ENCODE measurements at regions not wholly inside any gene's neighbourhood (a gene's known extent, or its start where the extent isn't known, plus 50 kb on each side); places are given as distances from the start of the nearest gene placed in this dataset.

DNA sequence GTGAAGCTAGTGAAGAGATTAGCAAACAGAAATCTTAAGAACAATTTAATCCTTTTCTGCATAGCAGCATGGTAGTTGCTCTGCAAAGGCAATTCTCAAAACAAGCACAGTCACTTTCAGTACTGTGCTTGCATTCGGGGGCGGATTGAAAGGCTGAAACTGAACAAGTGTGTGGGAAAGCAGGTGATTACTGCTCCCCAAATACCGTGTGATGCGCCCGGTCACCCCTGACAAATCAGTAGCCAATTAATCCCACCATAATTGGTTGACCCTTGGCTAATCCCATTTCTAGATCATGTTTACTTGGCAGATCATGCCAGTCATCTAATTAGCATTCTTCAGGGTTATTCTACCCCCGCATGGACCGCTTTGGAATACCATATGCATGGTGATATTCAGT, 76.5 kb upstream of the ADRB1 start:
- CTCF ChIA-PET, result no interaction called here

GRCh38 chr10:113970641-113971040, 73.0 kb upstream of the ADRB1 start:
- Histone ChIP-seq H3K27me3 (ENCODE audit: insufficient read depth, low read length, poor library complexity, severe bottlenecking) (no peaks in the 10 kb centered on the region), H3K4me1 (ENCODE audit: insufficient read depth, low read length) (no peaks in the 10 kb centered on the region), H3K9me3 (ENCODE audit: low read length) (no peaks in the 10 kb centered on the region), H3K4me3 (ENCODE audit: low read length) (no peak overlapping the region), H3K27ac (ENCODE audit: low read depth, low read length) (no peak overlapping the region), H3K36me3 (ENCODE audit: insufficient read depth, low read length) (no peaks in the 10 kb centered on the region)
- POLR2A ChIA-PET, result no interaction called here
- H3K9me3 Mint-ChIP-seq, result peaks cover 4 to 10% (median 7%) of the 10 kb centered on the region in 5 donors
- no peak overlapping the region for H3K4me3 Mint-ChIP-seq
- CTCF ChIA-PET, result no interaction called here
- no peaks in the 10 kb centered on the region for H3K4me1 Mint-ChIP-seq
- H3K27me3 Mint-ChIP-seq, result peaks cover 3 to 9% of the 10 kb centered on the region in 2 donors
- H3K36me3 Mint-ChIP-seq, result peaks cover 0 to 19% (median 1%) of the 10 kb centered on the region in 3 donors
- no peak for DNase-seq
- H3K27ac Mint-ChIP-seq, result no peak overlapping the region

More for the DNA sequence above, 76.5 kb upstream of the ADRB1 start:
- Mint-ChIP-seq H3K4me3 (no peak overlapping the region), H3K9me3 (peaks cover 6 to 12% (median 7%) of the 10 kb centered on the region in 5 donors), H3K36me3 (peaks cover 0 to 15% (median 1%) of the 10 kb centered on the region in 3 donors), H3K27me3 (no peaks in the 10 kb centered on the region), H3K27ac (no peak overlapping the region), H3K4me1 (peaks cover 9 to 13% (median 11%) of the 10 kb centered on the region in 3 donors)
- H3K27ac ChIP-seq (ENCODE audit: low read depth, low read length), result no peak overlapping the region
- H3K4me1 ChIP-seq (ENCODE audit: insufficient read depth, low read length), result peaks cover 12% of the 10 kb centered on the region
- no peaks in the 10 kb centered on the region for H3K27me3 ChIP-seq (ENCODE audit: insufficient read depth, low read length, poor library complexity, severe bottlenecking)
- POLR2A ChIA-PET, result no interaction called here
- H3K36me3 ChIP-seq (ENCODE audit: insufficient read depth, low read length), result no peaks in the 10 kb centered on the region
- H3K4me3 ChIP-seq (ENCODE audit: low read length), result no peak overlapping the region
- no peak for DNase-seq
- no peaks in the 10 kb centered on the region for H3K9me3 ChIP-seq (ENCODE audit: low read length)

DNA sequence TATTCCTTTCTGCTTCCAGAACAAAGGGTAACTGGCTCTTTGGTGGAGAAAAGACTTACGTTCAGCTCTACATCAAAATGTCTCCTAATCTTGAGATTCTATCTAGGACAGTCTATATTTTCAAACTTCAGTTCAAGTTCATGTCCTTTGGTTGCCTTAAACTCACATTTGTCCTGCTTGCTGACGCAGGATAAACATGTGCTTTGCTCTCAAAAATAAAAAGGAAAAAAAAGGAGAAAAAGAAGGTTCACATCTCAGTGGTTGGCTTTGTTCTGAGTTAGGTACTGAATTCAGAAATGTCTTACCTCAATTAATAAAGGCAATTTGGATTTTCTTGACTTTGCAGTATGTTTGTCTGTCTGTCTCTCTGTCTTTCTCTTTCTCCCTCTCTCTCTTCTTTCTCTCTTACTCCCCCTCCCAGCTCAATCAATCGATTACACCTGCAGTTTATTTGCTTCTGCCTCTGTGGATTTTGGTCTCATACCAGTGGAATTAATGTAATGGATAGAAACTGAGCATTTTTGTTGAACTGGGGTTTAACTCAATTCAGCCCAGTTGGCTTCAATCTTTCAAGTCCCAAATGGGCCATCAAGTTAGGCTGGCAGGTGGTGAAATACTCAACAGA, 72.2 kb upstream of the ADRB1 start:
- H3K27ac Mint-ChIP-seq, result no peak overlapping the region
- Histone ChIP-seq H3K4me1 (ENCODE audit: insufficient read depth, low read length) (no peaks in the 10 kb centered on the region), H3K27ac (ENCODE audit: low read depth, low read length) (no peak overlapping the region), H3K27me3 (ENCODE audit: insufficient read depth, low read length, poor library complexity, severe bottlenecking) (no peaks in the 10 kb centered on the region), H3K36me3 (ENCODE audit: insufficient read depth, low read length) (no peaks in the 10 kb centered on the region), H3K4me3 (ENCODE audit: low read length) (no peak overlapping the region), H3K9me3 (ENCODE audit: low read length) (no peaks in the 10 kb centered on the region)
- H3K4me1 Mint-ChIP-seq, result no peaks in the 10 kb centered on the region
- CTCF ChIA-PET, result no interaction called here
- peaks cover 3 to 17% of the 10 kb centered on the region in 2 donors for H3K27me3 Mint-ChIP-seq
- H3K36me3 Mint-ChIP-seq, result peaks cover 0 to 19% (median 1%) of the 10 kb centered on the region in 3 donors
- no peak overlapping the region for H3K4me3 Mint-ChIP-seq
- H3K9me3 Mint-ChIP-seq, result peaks cover 4 to 10% (median 7%) of the 10 kb centered on the region in 5 donors
- no peak for DNase-seq
- POLR2A ChIA-PET, result no interaction called here

DNA sequence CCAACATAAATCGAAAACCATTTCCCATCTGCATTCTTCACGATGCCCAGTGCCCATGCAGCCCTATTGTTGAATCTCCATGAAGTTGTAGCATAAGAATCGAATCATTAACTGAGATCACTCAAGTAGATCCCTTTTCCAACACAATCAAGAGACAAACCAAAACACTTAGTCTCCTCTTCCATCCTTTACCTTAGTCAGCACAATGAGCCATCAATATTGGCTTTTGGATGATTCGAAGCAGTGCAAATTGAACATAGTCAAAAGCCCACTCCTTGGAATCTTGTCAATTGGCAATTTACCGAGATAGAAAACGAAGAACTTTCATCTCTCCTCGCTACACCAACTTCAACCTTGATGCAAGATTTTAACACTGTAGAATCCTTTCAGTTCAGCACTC, 66.5 kb upstream of the ADRB1 start:
- POLR2A ChIA-PET, result no interaction called here
- DNase-seq, result no peak
- peaks cover 0 to 4% (median 0%) of the 10 kb centered on the region in 3 donors for H3K36me3 Mint-ChIP-seq
- H3K4me3 Mint-ChIP-seq, result no peak overlapping the region
- H3K9me3 Mint-ChIP-seq, result peaks cover 0 to 1% (median 0%) of the 10 kb centered on the region in 5 donors
- Histone ChIP-seq H3K9me3 (ENCODE audit: low read length) (no peaks in the 10 kb centered on the region), H3K36me3 (ENCODE audit: insufficient read depth, low read length) (no peaks in the 10 kb centered on the region), H3K4me1 (ENCODE audit: insufficient read depth, low read length) (no peaks in the 10 kb centered on the region), H3K4me3 (ENCODE audit: low read length) (no peak overlapping the region), H3K27me3 (ENCODE audit: insufficient read depth, low read length, poor library complexity, severe bottlenecking) (no peaks in the 10 kb centered on the region), H3K27ac (ENCODE audit: low read depth, low read length) (no peak overlapping the region)
- CTCF ChIA-PET, result no interaction called here
- H3K27me3 Mint-ChIP-seq, result peaks cover 8 to 17% of the 10 kb centered on the region in 2 donors
- no peak overlapping the region for H3K27ac Mint-ChIP-seq
- peaks cover 0 to 5% (median 3%) of the 10 kb centered on the region in 3 donors for H3K4me1 Mint-ChIP-seq

- H3K9me3 ChIP-seq (ENCODE audit: low read length), result no peaks in the 10 kb centered on the region
- H3K36me3 Mint-ChIP-seq, result peaks cover 0 to 4% (median 0%) of the 10 kb centered on the region in 3 donors
- peaks cover 7 to 14% of the 10 kb centered on the region in 2 donors for H3K27me3 Mint-ChIP-seq
- H3K4me3 Mint-ChIP-seq, result no peak overlapping the region
- no peak overlapping the region for H3K27ac ChIP-seq (ENCODE audit: low read depth, low read length)
- CTCF ChIA-PET, result no interaction called here
- H3K36me3 ChIP-seq (ENCODE audit: insufficient read depth, low read length), result no peaks in the 10 kb centered on the region
- no peaks in the 10 kb centered on the region for H3K27me3 ChIP-seq (ENCODE audit: insufficient read depth, low read length, poor library complexity, severe bottlenecking)
- peaks cover 0 to 1% (median 0%) of the 10 kb centered on the region in 5 donors for H3K9me3 Mint-ChIP-seq
- DNase-seq, result no peak
- no peak overlapping the region for H3K4me3 ChIP-seq (ENCODE audit: low read length)
- POLR2A ChIA-PET, result no interaction called here
- no peak overlapping the region for H3K27ac Mint-ChIP-seq
- H3K4me1 ChIP-seq (ENCODE audit: insufficient read depth, low read length), result peaks cover 10% of the 10 kb centered on the region
- peaks cover 11 to 15% (median 14%) of the 10 kb centered on the region in 3 donors for H3K4me1 Mint-ChIP-seq
These were observed 64.9 kb upstream of the ADRB1 start for GRCh38 chr10:113978802-113979201.

DNA sequence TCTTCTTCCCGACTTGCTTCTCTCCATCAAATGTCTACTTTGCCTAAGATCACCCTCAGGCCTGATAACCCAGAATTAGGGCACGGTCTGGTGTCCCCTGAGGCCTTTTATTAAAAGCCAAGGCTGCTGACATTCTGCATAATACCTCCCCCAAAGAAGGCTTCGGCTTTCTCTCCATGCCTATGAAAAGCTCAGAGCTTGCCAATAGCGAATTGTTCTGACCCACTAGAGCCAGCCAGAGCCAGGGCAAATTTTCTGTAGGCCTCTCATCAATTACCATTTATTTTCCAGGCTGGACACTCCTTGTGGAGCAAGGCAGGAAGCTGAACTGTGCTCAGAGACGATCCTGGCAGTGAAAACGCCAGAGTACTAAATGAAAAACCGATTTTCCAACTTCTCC, 64.3 kb upstream of the ADRB1 start:
- Mint-ChIP-seq H3K27ac (no peak overlapping the region), H3K4me1 (peaks cover 13 to 18% (median 17%) of the 10 kb centered on the region in 3 donors), H3K9me3 (peaks cover 0 to 1% (median 0%) of the 10 kb centered on the region in 5 donors), H3K36me3 (peaks cover 0 to 4% (median 0%) of the 10 kb centered on the region in 3 donors), H3K4me3 (no peak overlapping the region), H3K27me3 (peaks cover 7 to 12% of the 10 kb centered on the region in 2 donors)
- no peaks in the 10 kb centered on the region for H3K9me3 ChIP-seq (ENCODE audit: low read length)
- CTCF ChIA-PET, result no interaction called here
- POLR2A ChIA-PET, result no interaction called here
- no peak for DNase-seq
- no peaks in the 10 kb centered on the region for H3K27me3 ChIP-seq (ENCODE audit: insufficient read depth, low read length, poor library complexity, severe bottlenecking)
- H3K4me1 ChIP-seq (ENCODE audit: insufficient read depth, low read length), result peaks cover 13% of the 10 kb centered on the region
- no peak overlapping the region for H3K4me3 ChIP-seq (ENCODE audit: low read length)
- no peak overlapping the region for H3K27ac ChIP-seq (ENCODE audit: low read depth, low read length)
- no peaks in the 10 kb centered on the region for H3K36me3 ChIP-seq (ENCODE audit: insufficient read depth, low read length)

GRCh38 chr10:113980408-113981087, 63.1 kb upstream of the ADRB1 start:
- H3K9me3 ChIP-seq (ENCODE audit: low read length), result no peaks in the 10 kb centered on the region
- no peaks in the 10 kb centered on the region for H3K9me3 Mint-ChIP-seq
- H3K36me3 Mint-ChIP-seq, result no peaks in the 10 kb centered on the region
- H3K27me3 ChIP-seq (ENCODE audit: insufficient read depth, low read length, poor library complexity, severe bottlenecking), result no peaks in the 10 kb centered on the region
- no peak overlapping the region for H3K27ac ChIP-seq (ENCODE audit: low read depth, low read length)
- ChIA-PET CTCF (interaction anchor here (1.0 to 1.1 kb wide), 2 partner anchors 10 to 19 kb away, joined by 3 read pairs; no protein-coding TSS in a partner anchor), POLR2A (no interaction called here)
- no peak for DNase-seq
- H3K4me1 Mint-ChIP-seq, result peaks cover 13 to 18% (median 17%) of the 10 kb centered on the region in 3 donors
- no peaks in the 10 kb centered on the region for H3K36me3 ChIP-seq (ENCODE audit: insufficient read depth, low read length)
- H3K4me3 ChIP-seq (ENCODE audit: low read length), result no peak overlapping the region
- H3K4me3 Mint-ChIP-seq, result no peak overlapping the region
- H3K27me3 Mint-ChIP-seq, result peaks cover 5 to 8% of the 10 kb centered on the region in 2 donors
- H3K4me1 ChIP-seq (ENCODE audit: insufficient read depth, low read length), result peaks cover 13% of the 10 kb centered on the region
- H3K27ac Mint-ChIP-seq, result no peak overlapping the region

DNA sequence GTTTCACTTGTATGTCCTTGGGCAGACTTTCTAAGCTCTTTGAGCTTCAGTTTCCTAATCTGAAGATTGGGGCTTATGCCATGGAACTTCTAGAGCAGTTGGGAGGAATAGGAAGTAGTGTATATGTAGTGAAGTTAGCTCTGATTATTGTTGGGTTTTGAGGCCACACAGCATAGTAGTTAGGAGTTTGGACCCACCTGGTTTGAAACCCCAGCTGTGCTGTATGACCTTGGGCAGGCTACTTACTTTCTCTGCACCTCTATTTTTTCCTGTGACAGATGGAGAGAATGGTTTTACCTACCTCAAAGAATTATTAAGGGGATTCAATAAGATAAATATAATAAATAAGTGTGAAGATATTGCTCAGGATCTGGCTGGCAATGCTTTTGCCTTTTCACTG, 61.4 kb upstream of the ADRB1 start:
- Mint-ChIP-seq H3K4me3 (no peak overlapping the region), H3K9me3 (no peaks in the 10 kb centered on the region), H3K36me3 (no peaks in the 10 kb centered on the region), H3K4me1 (peaks cover 13 to 18% (median 17%) of the 10 kb centered on the region in 3 donors), H3K27ac (no peak overlapping the region), H3K27me3 (peaks cover 0 to 3% of the 10 kb centered on the region in 2 donors)
- no peak for DNase-seq
- Histone ChIP-seq H3K9me3 (ENCODE audit: low read length) (no peaks in the 10 kb centered on the region), H3K4me3 (ENCODE audit: low read length) (no peak overlapping the region), H3K36me3 (ENCODE audit: insufficient read depth, low read length) (no peaks in the 10 kb centered on the region), H3K27ac (ENCODE audit: low read depth, low read length) (no peak overlapping the region), H3K4me1 (ENCODE audit: insufficient read depth, low read length) (peaks cover 13% of the 10 kb centered on the region), H3K27me3 (ENCODE audit: insufficient read depth, low read length, poor library complexity, severe bottlenecking) (no peaks in the 10 kb centered on the region)
- CTCF ChIA-PET, result no interaction called here
- POLR2A ChIA-PET, result interaction anchor here (0.6 to 0.7 kb wide), 2 partner anchors 30 to 544 kb away, joined by 3 to 5 read pairs; no protein-coding TSS in a partner anchor
